GM23338 (cell line): ENCODE measurements at regions not wholly inside any gene's neighbourhood (a gene's known extent, or its start where the extent isn't known, plus 50 kb on each side); places are given as distances from the start of the nearest gene placed in this dataset.

Source experiments
- CREB1 ChIP-seq: fragments of 250-450 bp; sonication (Bioruptor Pico); IDR thresholded peaks from 2 replicates; pipeline ENCODE4 v1.5.0; 2020; ENCODE audit warnings: low read depth, mild to moderate bottlenecking, moderate library complexity
- EZH2phosphoT487 ChIP-seq: fragments of 200-600 bp; sonication (generic); IDR thresholded peaks from one replicate; pipeline ENCODE4 v1.8.1; 2018; ENCODE audit warnings: antibody characterized with exemption; ENCODE audit not compliant: unreplicated experiment
- JUNB ChIP-seq: IDR thresholded peaks from one replicate; pipeline ENCODE4 v1.6.1; 2016; ENCODE audit warnings: antibody characterized with exemption; ENCODE audit not compliant: unreplicated experiment
- POLR2AphosphoS5 ChIP-seq: IDR thresholded peaks from 2 replicates; pipeline ENCODE4 v1.6.1; 2016; ENCODE audit warnings: antibody characterized with exemption, low read depth
- TF ChIP-seq, protein P1 (sequence below), 2 experiments: fragments of 200-600 bp in 1 of 2; sonication (generic) in 1 of 2; conservative IDR thresholded peaks; 2 replicates each; pipeline versions ENCODE4 v1.5.1 to v1.6.1; 2016 to 2017; ENCODE audit warnings: antibody characterized with exemption in 2 of 2, low read depth in 2 of 2, mild to moderate bottlenecking in 2 of 2, moderate library complexity in 1 of 2
- TF ChIP-seq, protein P2 (sequence below): IDR thresholded peaks from one replicate; pipeline ENCODE4 v1.6.1; 2018; ENCODE audit warnings: antibody characterized with exemption; ENCODE audit not compliant: unreplicated experiment

DNA sequence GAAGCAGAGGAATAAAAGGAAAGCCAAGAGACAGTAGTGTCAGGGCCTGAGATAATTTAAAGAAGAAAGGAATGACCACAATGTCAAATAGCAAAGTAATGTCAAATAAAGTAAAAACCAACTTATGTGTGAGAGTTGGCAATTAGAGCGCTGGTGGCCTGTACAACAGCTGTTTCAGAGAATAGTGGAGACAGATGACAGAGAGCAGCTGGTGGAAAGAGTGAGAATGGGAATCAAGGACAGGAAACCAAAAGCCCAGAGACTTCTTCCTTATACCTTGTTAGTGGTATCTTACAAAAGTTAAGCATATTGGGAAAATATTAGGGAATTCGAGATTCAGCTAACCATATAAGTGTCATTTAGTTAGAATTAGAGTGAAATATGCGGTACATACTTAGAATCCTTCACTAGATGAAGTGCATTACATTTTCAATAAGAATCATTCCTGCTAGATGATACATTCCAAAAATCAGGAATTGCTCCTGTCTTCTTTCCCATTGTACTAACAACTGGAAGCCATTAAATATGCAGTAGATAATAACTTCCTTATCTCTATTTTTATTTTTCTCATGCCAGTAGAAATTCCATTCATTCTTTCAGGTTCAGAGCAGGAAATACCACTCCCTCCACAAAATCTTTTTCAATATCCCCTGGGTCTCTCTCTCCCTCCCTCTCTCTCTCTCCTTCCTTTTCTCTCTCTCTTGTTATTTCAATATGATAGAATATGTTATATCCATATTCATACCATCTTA lies 525.4 kb downstream of the CENPC start:
- TF ChIP-seq, protein P1, sequence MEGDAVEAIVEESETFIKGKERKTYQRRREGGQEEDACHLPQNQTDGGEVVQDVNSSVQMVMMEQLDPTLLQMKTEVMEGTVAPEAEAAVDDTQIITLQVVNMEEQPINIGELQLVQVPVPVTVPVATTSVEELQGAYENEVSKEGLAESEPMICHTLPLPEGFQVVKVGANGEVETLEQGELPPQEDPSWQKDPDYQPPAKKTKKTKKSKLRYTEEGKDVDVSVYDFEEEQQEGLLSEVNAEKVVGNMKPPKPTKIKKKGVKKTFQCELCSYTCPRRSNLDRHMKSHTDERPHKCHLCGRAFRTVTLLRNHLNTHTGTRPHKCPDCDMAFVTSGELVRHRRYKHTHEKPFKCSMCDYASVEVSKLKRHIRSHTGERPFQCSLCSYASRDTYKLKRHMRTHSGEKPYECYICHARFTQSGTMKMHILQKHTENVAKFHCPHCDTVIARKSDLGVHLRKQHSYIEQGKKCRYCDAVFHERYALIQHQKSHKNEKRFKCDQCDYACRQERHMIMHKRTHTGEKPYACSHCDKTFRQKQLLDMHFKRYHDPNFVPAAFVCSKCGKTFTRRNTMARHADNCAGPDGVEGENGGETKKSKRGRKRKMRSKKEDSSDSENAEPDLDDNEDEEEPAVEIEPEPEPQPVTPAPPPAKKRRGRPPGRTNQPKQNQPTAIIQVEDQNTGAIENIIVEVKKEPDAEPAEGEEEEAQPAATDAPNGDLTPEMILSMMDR (conservative IDR thresholded peaks at IDR 0.05; ENCODE audit: low read depth in 2 of 2): no peak
- TF ChIP-seq POLR2AphosphoS5: no peak
- no peak for TF ChIP-seq JUNB
- TF ChIP-seq, protein P2, sequence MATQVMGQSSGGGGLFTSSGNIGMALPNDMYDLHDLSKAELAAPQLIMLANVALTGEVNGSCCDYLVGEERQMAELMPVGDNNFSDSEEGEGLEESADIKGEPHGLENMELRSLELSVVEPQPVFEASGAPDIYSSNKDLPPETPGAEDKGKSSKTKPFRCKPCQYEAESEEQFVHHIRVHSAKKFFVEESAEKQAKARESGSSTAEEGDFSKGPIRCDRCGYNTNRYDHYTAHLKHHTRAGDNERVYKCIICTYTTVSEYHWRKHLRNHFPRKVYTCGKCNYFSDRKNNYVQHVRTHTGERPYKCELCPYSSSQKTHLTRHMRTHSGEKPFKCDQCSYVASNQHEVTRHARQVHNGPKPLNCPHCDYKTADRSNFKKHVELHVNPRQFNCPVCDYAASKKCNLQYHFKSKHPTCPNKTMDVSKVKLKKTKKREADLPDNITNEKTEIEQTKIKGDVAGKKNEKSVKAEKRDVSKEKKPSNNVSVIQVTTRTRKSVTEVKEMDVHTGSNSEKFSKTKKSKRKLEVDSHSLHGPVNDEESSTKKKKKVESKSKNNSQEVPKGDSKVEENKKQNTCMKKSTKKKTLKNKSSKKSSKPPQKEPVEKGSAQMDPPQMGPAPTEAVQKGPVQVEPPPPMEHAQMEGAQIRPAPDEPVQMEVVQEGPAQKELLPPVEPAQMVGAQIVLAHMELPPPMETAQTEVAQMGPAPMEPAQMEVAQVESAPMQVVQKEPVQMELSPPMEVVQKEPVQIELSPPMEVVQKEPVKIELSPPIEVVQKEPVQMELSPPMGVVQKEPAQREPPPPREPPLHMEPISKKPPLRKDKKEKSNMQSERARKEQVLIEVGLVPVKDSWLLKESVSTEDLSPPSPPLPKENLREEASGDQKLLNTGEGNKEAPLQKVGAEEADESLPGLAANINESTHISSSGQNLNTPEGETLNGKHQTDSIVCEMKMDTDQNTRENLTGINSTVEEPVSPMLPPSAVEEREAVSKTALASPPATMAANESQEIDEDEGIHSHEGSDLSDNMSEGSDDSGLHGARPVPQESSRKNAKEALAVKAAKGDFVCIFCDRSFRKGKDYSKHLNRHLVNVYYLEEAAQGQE: no peak
- TF ChIP-seq CREB1 (CRISPR knock-in tag): no peak
- no peak for TF ChIP-seq EZH2phosphoT487
